ENCODE measurements at regions not wholly inside any gene's neighbourhood (a gene's known extent, or its start where the extent isn't known, plus 50 kb on each side); places are given as distances from the start of the nearest gene placed in this dataset.

DNA sequence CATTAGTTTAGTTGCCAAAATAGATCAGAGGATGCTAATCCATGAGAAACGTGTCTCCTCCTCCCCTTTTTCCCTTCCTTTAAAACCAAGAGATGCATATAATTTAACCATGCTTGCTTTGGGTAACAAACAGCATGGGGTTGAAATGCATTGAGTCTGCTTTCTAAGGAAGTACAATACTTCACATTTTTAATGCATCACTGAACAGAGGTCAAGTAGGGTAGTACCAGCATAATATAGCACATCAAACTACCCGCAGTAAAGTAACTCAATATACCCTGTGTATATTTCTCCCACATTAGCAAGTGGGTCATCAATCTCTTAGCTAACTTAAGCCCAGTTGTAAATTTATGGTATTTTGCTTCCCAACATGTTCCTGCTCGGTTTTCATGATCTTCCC, 239.3 kb upstream of the SEMA3C start:
- TF ChIP-seq CTCF (conservative IDR thresholded peaks at IDR 0.05 in 1 of 2, IDR thresholded peaks at IDR 0.05 in 1 of 2; ENCODE audit: low read depth in 1 of 2, low read length in 2 of 2) = no peak
- TF ChIP-seq EZH2 (IDR thresholded peaks at IDR 0.05; ENCODE audit: low read length, missing control alignments) = no peak

All from fibroblast of lung (primary cell).